ENCODE measurements at regions not wholly inside any gene's neighbourhood (a gene's known extent, or its start where the extent isn't known, plus 50 kb on each side); places are given as distances from the start of the nearest gene placed in this dataset.

- H3K4me3 ChIP-seq = no peak overlapping the region
- TF ChIP-seq CCAR2 (IDR thresholded peaks at IDR 0.05; ENCODE audit: low read depth, low read length) (no peak), ZFPM2 (CRISPR knock-in tag; IDR thresholded peaks at IDR 0.05) (no peak), HOXB6 (CRISPR knock-in tag; IDR thresholded peaks at IDR 0.05; ENCODE audit: borderline replicate concordance) (no peak), BDP1 (IDR thresholded peaks at IDR 0.05; ENCODE audit: insufficient read depth, insufficient read length) (no peak), GTF2E2 (tag; IDR thresholded peaks at IDR 0.05) (no peak), ZKSCAN8 (CRISPR knock-in tag; IDR thresholded peaks at IDR 0.05) (no peak), JUNB (CRISPR knock-in tag; conservative IDR thresholded peaks at IDR 0.05) (no peak), CBX1 (IDR thresholded peaks at IDR 0.05; ENCODE audit: low read depth) (no peak), SAFB (IDR thresholded peaks at IDR 0.05; ENCODE audit: borderline replicate concordance, low read depth, low read length) (no peak), SP2 (IDR thresholded peaks at IDR 0.05; ENCODE audit: extremely low read depth, low read depth, low read length, poor library complexity, severe bottlenecking) (no peak), KAT7 (CRISPR knock-in tag; IDR thresholded peaks at IDR 0.05; ENCODE audit: borderline replicate concordance) (no peak), ZNF24 (IDR thresholded peaks at IDR 0.05) (no peak), CBX3 (IDR thresholded peaks at IDR 0.05; ENCODE audit: borderline replicate concordance in 1 of 2, low read length in 2 of 2) (no peak), EP300 (IDR thresholded peaks at IDR 0.05; ENCODE audit: low read length) (no peak), CXXC5 (CRISPR knock-in tag; IDR thresholded peaks at IDR 0.05) (no peak), ARHGAP35 (IDR thresholded peaks at IDR 0.05; ENCODE audit: partially characterized antibody) (no peak), PHB2 (IDR thresholded peaks at IDR 0.05; ENCODE audit: low read depth) (no peak), RUNX1 (IDR thresholded peaks at IDR 0.05; ENCODE audit: low read depth) (no peak), ESRRB (CRISPR knock-in tag; IDR thresholded peaks at IDR 0.05; ENCODE audit: borderline replicate concordance) (no peak)
- ChIA-PET CTCF (ENCODE audit: low intra/inter-chr PET ratio) (no interaction called here), POLR2A (no interaction called here)
- no peak overlapping the region for H3K27ac ChIP-seq (ENCODE audit: extremely low read depth, low read depth, low read length)
- H2AFZ ChIP-seq (ENCODE audit: low read depth, low read length) = no peak overlapping the region
- H3K4me1 ChIP-seq (replicated peaks in 1 of 2; ENCODE audit: control insufficient read depth in 2 of 2, insufficient read depth in 2 of 2, low read length in 2 of 2) = no peaks in the 10 kb centered on the region
- no peaks in the 10 kb centered on the region for H3K79me2 ChIP-seq (ENCODE audit: control insufficient read depth, insufficient read depth, low read length)
- BruUV-seq (replicated peaks) = no TSS peak
- no peaks in the 10 kb centered on the region for H3K9me3 ChIP-seq (replicated peaks; ENCODE audit: control insufficient read depth, insufficient read depth, low read depth, low read length)
- FAIRE-seq (no peak), DNase-seq (ENCODE audit: extremely low read depth in 1 of 4, low spot score in 3 of 4) (no peak), ATAC-seq (no peak)
- in situ Hi-C loops (cut with MboI) (loop anchor here (10.0 kb wide), 1 partner anchor 475 kb away; no protein-coding TSS in a partner anchor), intact Hi-C loops (cut with micrococcal nuclease) (no loop called here)
- no peaks in the 10 kb centered on the region for H3K36me3 ChIP-seq (ENCODE audit: control insufficient read depth, insufficient read depth, low read length)
- H3K27me3 ChIP-seq (ENCODE audit: control insufficient read depth in 2 of 2, insufficient read depth in 2 of 2, low read length in 2 of 2) = peaks cover 0 to 3% of the 10 kb centered on the region in 2 experiments; a peak in 1 of 5 replicates
- no peaks in the 10 kb centered on the region for H4K20me1 ChIP-seq (replicated peaks; ENCODE audit: control insufficient read depth, insufficient read depth, low read length)
- H3K4me2 ChIP-seq (ENCODE audit: insufficient read depth, low read length) = no peak overlapping the region
- H3K9ac ChIP-seq (ENCODE audit: insufficient read depth in 1 of 2, low read depth in 2 of 2, low read length in 2 of 2) = no peak overlapping the region
- WGBS (ENCODE audit: insufficient coverage, low coverage, missing lambda C conversion rate) = 1% methylated on average over 4 of the region's 4 CpGs
- no peaks in the 10 kb centered on the region for H3K9me1 ChIP-seq (ENCODE audit: control insufficient read depth, insufficient read depth, low read length)
Measured at GRCh38 chr6:5869676-5870075, 137.0 kb downstream of the NRN1 start.

Data from K562 (cell line).